ENCODE measurements at regions not wholly inside any gene's neighbourhood (a gene's known extent, or its start where the extent isn't known, plus 50 kb on each side); places are given as distances from the start of the nearest gene placed in this dataset.

DNA sequence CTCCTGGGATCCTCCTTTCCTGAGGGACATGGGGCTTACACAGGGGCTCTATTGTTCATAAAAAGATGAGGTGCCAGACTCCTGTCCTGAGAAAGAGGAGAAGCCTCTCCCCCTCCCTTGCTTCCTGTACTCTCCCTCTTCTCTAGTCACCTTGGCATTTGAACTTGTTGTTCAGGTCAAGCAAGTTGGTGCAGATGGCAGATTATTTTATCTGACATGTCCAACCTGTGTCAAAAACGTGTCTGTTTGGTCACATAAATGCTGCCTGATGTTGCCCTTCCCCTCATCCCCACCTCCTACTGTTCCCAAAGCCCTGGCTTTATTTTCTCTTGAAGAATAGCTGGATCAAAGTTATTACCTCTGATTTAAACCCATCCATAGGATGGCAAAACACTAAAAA is 154.8 kb downstream of the TMX1 start:
- DNase-seq (ENCODE audit: low read depth) = peak; percentile 9
- TF ChIP-seq, protein P1, sequence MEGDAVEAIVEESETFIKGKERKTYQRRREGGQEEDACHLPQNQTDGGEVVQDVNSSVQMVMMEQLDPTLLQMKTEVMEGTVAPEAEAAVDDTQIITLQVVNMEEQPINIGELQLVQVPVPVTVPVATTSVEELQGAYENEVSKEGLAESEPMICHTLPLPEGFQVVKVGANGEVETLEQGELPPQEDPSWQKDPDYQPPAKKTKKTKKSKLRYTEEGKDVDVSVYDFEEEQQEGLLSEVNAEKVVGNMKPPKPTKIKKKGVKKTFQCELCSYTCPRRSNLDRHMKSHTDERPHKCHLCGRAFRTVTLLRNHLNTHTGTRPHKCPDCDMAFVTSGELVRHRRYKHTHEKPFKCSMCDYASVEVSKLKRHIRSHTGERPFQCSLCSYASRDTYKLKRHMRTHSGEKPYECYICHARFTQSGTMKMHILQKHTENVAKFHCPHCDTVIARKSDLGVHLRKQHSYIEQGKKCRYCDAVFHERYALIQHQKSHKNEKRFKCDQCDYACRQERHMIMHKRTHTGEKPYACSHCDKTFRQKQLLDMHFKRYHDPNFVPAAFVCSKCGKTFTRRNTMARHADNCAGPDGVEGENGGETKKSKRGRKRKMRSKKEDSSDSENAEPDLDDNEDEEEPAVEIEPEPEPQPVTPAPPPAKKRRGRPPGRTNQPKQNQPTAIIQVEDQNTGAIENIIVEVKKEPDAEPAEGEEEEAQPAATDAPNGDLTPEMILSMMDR (IDR thresholded peaks at IDR 0.05; ENCODE audit: insufficient read depth, low read depth, low read length) = no peak
- no peak overlapping the region for H3K4me3 ChIP-seq (ENCODE audit: low read depth, low read length)

DNA sequence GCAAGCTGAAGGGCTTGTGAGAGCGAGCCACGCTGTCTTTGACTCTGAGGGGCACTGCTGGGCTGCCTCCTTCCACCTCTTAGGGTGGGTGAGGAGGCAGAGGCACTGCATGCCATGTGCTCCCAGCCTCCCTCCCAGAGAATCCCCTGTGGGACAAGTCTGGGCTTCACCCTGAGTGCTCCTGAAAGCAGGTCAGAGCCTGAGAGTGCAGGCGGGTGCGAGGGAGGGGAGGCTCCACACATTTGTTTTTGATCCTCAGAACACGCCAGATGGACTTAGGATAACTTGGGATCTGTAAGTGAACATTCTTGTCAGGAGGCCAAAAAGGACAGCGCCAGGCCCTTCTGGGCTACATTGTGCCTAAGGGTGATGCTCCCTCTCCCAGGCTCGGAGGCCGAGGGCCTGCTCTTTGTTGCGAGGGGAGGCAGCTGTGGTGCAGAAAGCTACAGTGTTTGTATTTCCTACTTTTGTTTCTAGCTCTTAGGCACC is 155.4 kb downstream of the TMX1 start:
- no peak overlapping the region for H3K4me3 ChIP-seq (ENCODE audit: low read depth, low read length)
- TF ChIP-seq, protein P1 (IDR thresholded peaks at IDR 0.05; ENCODE audit: insufficient read depth, low read depth, low read length) = peak; percentile 8
- DNase-seq (ENCODE audit: low read depth) = peak; percentile 96

- H3K4me3 ChIP-seq (ENCODE audit: low read depth, low read length) = peak overlapping the region; percentile 17
- DNase-seq (ENCODE audit: low read depth) = peak; percentile 98
- TF ChIP-seq, protein P1 (IDR thresholded peaks at IDR 0.05; ENCODE audit: insufficient read depth, low read depth, low read length) = no peak
Observed at GRCh38 chr14:51396222-51396815, 156.3 kb downstream of the TMX1 start.

GRCh38 chr14:51398898-51399297 is 158.9 kb downstream of the TMX1 start:
- TF ChIP-seq, protein P1 (IDR thresholded peaks at IDR 0.05; ENCODE audit: insufficient read depth, low read depth, low read length) = no peak
- peak; percentile 63 for DNase-seq (ENCODE audit: low read depth)
- H3K4me3 ChIP-seq (ENCODE audit: low read depth, low read length) = no peak overlapping the region

DNA sequence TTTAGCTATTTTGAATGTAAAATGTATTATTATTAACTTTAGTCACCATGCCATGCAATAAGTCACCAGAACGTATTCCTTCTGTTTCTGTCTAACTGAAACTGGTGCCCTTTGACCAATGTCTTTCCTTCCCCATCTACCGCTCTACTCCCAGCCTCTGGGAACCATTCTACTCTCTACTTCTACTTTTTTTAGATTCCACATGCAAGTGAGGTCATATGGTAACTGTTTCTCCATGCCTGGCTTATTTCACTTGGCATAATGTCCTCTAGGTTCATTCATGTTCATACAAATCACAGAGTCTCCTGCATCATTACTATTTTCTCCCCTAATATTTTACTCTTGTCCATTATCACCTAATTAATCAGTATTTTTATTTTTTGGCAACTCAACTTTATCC is 160.1 kb downstream of the TMX1 start:
- DNase-seq (ENCODE audit: low read depth) = peak; percentile 36
- TF ChIP-seq, protein P1 (IDR thresholded peaks at IDR 0.05; ENCODE audit: insufficient read depth, low read depth, low read length) = no peak
- no peak overlapping the region for H3K4me3 ChIP-seq (ENCODE audit: low read depth, low read length)

GRCh38 chr14:51401272-51401671 is 161.2 kb downstream of the TMX1 start:
- DNase-seq (ENCODE audit: low read depth) = no peak
- TF ChIP-seq, protein P1 (IDR thresholded peaks at IDR 0.05; ENCODE audit: insufficient read depth, low read depth, low read length) = no peak
- no peak overlapping the region for H3K4me3 ChIP-seq (ENCODE audit: low read depth, low read length)

DNA sequence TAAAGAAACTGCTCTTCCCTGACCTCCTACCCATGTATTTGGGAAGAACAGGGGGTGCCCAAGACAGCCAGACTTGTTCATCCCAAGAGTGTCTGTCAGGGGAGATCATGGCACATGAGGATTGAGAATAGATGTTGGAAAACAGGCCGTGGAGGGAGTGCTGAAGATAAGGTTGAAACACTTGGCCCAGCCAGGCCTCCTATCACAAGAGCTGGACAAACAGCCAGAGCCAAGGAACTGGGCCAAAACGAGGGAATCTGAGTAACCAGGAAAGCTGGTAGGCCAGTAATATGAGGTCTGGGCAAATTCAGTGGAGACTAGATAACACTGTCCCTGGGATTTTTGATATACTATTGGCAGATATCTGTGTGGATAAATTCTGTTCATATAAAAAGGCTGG is 161.7 kb downstream of the TMX1 start:
- TF ChIP-seq, protein P1 (IDR thresholded peaks at IDR 0.05; ENCODE audit: insufficient read depth, low read depth, low read length) = no peak
- no peak overlapping the region for H3K4me3 ChIP-seq (ENCODE audit: low read depth, low read length)
- no peak for DNase-seq (ENCODE audit: low read depth)
